ENCODE measurements at regions not wholly inside any gene's neighbourhood (a gene's known extent, or its start where the extent isn't known, plus 50 kb on each side); places are given as distances from the start of the nearest gene placed in this dataset.
A peak's percentile ranks its signal among the peaks of the same experiment; 100 is the strongest.

DNA sequence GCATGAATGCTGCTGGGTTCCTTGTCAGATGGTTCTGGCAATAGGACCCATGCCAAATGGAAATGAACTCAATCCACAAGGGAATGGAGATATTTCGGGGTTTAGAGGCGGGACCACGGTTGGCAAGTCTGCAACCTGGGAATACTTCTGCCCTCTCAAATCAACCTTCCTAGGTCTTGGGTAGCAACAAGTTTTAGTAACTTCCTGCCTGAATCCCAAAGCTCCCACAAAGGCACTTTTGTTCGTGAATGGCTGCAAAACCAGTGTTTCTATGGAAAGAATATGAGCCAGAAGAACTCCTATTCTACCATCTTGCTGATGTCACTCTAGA is 790.1 kb upstream of the SLC8A1 start:
- ATAC-seq: peak in 6 of 8 donors; percentile 11 to 31 (median 24)
- intact Hi-C loops (cut with DNase I): no loop called here
- TF ChIP-seq CTCF (IDR thresholded peaks at IDR 0.05): no peak
- Histone ChIP-seq H3K4me1 (no peaks in the 10 kb centered on the region), H3K9me3 (peaks cover 0 to 41% (median 0%) of the 10 kb centered on the region in 11 donors), H3K36me3 (no peaks in the 10 kb centered on the region), H3K27ac (peak overlapping the region in 3 of 10 donors; percentile 26 to 41 (median 34)), H3K4me3 (no peak overlapping the region), H3K27me3 (no peaks in the 10 kb centered on the region)
- no peak for DNase-seq
- WGBS, 2 donors: 63 to 72% methylated on average over 4 of the region's 4 CpGs

DNA sequence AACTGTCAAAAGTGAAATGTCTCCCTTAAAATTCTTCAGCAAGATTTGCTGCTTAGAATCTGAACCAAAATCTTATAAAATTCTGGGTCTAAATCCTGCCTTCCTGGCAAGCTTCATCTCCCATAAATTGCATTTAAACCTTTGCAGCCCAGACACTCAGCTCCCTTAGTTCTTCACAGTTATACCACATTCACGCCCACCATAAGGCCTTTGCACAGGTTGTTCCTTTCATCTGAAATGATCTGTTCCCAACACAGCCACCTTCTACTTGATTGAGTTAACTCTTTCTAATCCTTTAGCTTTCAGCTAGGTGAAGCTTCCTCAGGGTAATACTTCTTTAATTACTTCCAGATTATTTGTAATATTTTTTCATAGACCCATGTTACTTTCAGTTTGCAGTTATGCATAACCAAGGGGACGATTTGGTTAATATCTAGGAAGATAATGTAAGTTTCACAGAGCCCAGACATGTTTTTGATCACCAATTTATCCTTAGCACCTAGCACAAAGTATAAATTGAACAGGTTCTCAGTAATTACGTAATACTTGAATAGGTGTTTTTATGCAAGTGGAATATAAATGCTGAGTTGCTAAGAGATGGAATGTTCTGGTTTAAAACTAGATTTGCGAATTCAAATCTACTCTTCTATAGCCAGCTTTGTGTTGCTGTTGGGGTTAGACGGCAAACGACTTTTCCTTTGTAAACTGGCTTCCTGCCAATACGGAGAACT is 779.7 kb upstream of the PKDCC start:
- Histone ChIP-seq H3K36me3 (no peaks in the 10 kb centered on the region), H3K27ac (no peak overlapping the region), H3K27me3 (no peaks in the 10 kb centered on the region), H3K4me3 (no peak overlapping the region), H3K9me3 (no peaks in the 10 kb centered on the region), H3K4me1 (no peaks in the 10 kb centered on the region)
- 61 to 71% methylated on average over 7 of the region's 7 CpGs for WGBS, 2 donors
- intact Hi-C loops (cut with DNase I): no loop called here
- DNase-seq: no peak
- no peak for ATAC-seq
- no peak for TF ChIP-seq CTCF (IDR thresholded peaks at IDR 0.05)

GRCh38 chr2:41283079-41283775 is 764.6 kb upstream of the PKDCC start:
- no peak for TF ChIP-seq CTCF (IDR thresholded peaks at IDR 0.05)
- Histone ChIP-seq H3K4me3 (no peak overlapping the region), H3K27me3 (no peaks in the 10 kb centered on the region), H3K27ac (no peak overlapping the region), H3K9me3 (no peaks in the 10 kb centered on the region), H3K36me3 (no peaks in the 10 kb centered on the region), H3K4me1 (no peaks in the 10 kb centered on the region)
- no peak for DNase-seq
- 64 to 71% methylated on average over 4 of the region's 4 CpGs for WGBS, 2 donors
- ATAC-seq: no peak
- intact Hi-C loops (cut with DNase I): no loop called here

- Histone ChIP-seq H3K4me1 (no peaks in the 10 kb centered on the region), H3K9me3 (peaks cover 0 to 16% (median 0%) of the 10 kb centered on the region in 11 donors), H3K27me3 (no peaks in the 10 kb centered on the region), H3K4me3 (no peak overlapping the region), H3K27ac (no peak overlapping the region), H3K36me3 (no peaks in the 10 kb centered on the region)
- 86 to 90% methylated on average over 1 of the region's 1 CpG for WGBS, 2 donors
- DNase-seq (no peak), ATAC-seq (no peak)
- no peak for TF ChIP-seq CTCF (IDR thresholded peaks at IDR 0.05)
- intact Hi-C loops (cut with DNase I): no loop called here
Measured at GRCh38 chr2:41293491-41293890, 754.3 kb upstream of the PKDCC start.

Measured in heart right ventricle (tissue), 16 donors.